Lung (tissue), 11 donors: ENCODE measurements at regions not wholly inside any gene's neighbourhood (a gene's known extent, or its start where the extent isn't known, plus 50 kb on each side); places are given as distances from the start of the nearest gene placed in this dataset.

Experiments
- ATAC-seq: fragments of 200-7000 bp; cut with Tn5 transposase; one replicate; pipeline ENCODE4 v1.9.1; 2020; ENCODE audit warnings: moderate number of reproducible peaks; ENCODE audit not compliant: insufficient read depth, low FRiP score
- DNase-seq, 3 donors: peaks; one replicate each; pipeline ENCODE4 v3.0.0-alpha.2; 2013 to 2017
- H3K27ac ChIP-seq, 2 donors: one replicate each; pipeline ENCODE4 v1.5.1; 2013; ENCODE audit warnings: mild to moderate bottlenecking in 2 of 2, moderate library complexity in 2 of 2, control low read depth in 1 of 2, inconsistent platforms in 1 of 2, low read depth in 1 of 2, low read length in 1 of 2
- H3K27me3 ChIP-seq, 3 donors: one replicate each; pipeline ENCODE4 v1.5.1; 2013; ENCODE audit warnings: low read length in 2 of 3; ENCODE audit not compliant: control insufficient read depth in 3 of 3, insufficient read depth in 3 of 3
- H3K36me3 ChIP-seq, 4 donors: one replicate each; pipeline ENCODE4 v1.5.1; 2013; ENCODE audit warnings: low read length in 4 of 4, mild to moderate bottlenecking in 1 of 4, moderate library complexity in 1 of 4; ENCODE audit not compliant: control insufficient read depth in 4 of 4, insufficient read depth in 4 of 4
- H3K4me1 ChIP-seq, 5 donors: one replicate each; pipeline ENCODE4 v1.5.1; 2013; ENCODE audit warnings: low read length in 5 of 5, mild to moderate bottlenecking in 2 of 5, moderate library complexity in 1 of 5; ENCODE audit not compliant: control insufficient read depth in 5 of 5, insufficient read depth in 5 of 5
- H3K4me3 ChIP-seq: one replicate; pipeline ENCODE4 v1.5.1; 2013; ENCODE audit warnings: mild to moderate bottlenecking, control low read depth, moderate library complexity
- H3K9ac ChIP-seq, 2 donors: one replicate each; pipeline ENCODE4 v1.5.1; 2013; ENCODE audit warnings: low read length in 2 of 2, control low read depth in 1 of 2; ENCODE audit not compliant: insufficient read depth in 1 of 2
- H3K9me3 ChIP-seq, 4 donors: one replicate each; pipeline ENCODE4 v1.5.1; 2013; ENCODE audit warnings: low read length in 3 of 4, mild to moderate bottlenecking in 1 of 4, moderate library complexity in 1 of 4; ENCODE audit not compliant: control insufficient read depth in 4 of 4, insufficient read depth in 3 of 4
- CTCF ChIP-seq: IDR thresholded peaks from 2 replicates; pipeline ENCODE4 v1.5.1; 2012; ENCODE audit warnings: mild to moderate bottlenecking; ENCODE audit errors: control extremely low read depth, extremely low read depth
- WGBS, 2 donors: extraction: QIAGEN DNeasy Blood & Tissue Kit; methylation state at CpG; one replicate each; pipeline ENCODE4 v1.1.7; 2013; 5-methylcytosine and 5-hydroxymethylcytosine counted together
- donor health status: control.
- donor health status: control.
- donor health status: Bipolar disorder and iron deficiency.
- donor health status: healthy.
- donor health status: DM: yes; HTN: yes; CAD: no.

- no peak for DNase-seq
- Histone ChIP-seq H3K9me3 (no peaks in the 10 kb centered on the region), H3K9ac (no peak overlapping the region), H3K27me3 (no peaks in the 10 kb centered on the region), H3K36me3 (no peaks in the 10 kb centered on the region), H3K4me1 (no peaks in the 10 kb centered on the region), H3K27ac (no peak overlapping the region), H3K4me3 (no peak overlapping the region)
- WGBS, 2 donors, result 89 to 90% methylated on average over 7 of the region's 7 CpGs
- ATAC-seq, result no peak
- TF ChIP-seq CTCF, result no peak
These were observed 259.9 kb downstream of the EIPR1 start for GRCh38 chr2:3117650-3118216.

- no peaks in the 10 kb centered on the region for H3K27me3 ChIP-seq
- no peak for TF ChIP-seq CTCF
- H3K9me3 ChIP-seq, result no peaks in the 10 kb centered on the region
- no peak for ATAC-seq
- H3K4me3 ChIP-seq, result no peak overlapping the region
- H3K9ac ChIP-seq, result no peak overlapping the region
- WGBS, 2 donors, result 87 to 90% methylated on average over 14 of the region's 14 CpGs
- H3K36me3 ChIP-seq, result no peaks in the 10 kb centered on the region
- no peak overlapping the region for H3K27ac ChIP-seq
- no peak for DNase-seq
- H3K4me1 ChIP-seq, result no peaks in the 10 kb centered on the region
These were observed 261.2 kb downstream of the EIPR1 start for GRCh38 chr2:3116371-3116770.

GRCh38 chr2:3115301-3116042 lies 262.1 kb downstream of the EIPR1 start:
- Histone ChIP-seq H3K4me1 (no peaks in the 10 kb centered on the region), H3K27ac (no peak overlapping the region), H3K36me3 (no peaks in the 10 kb centered on the region), H3K9me3 (peaks cover 0 to 1% (median 0%) of the 10 kb centered on the region in 4 donors), H3K9ac (no peak overlapping the region), H3K4me3 (no peak overlapping the region), H3K27me3 (no peaks in the 10 kb centered on the region)
- no peak for TF ChIP-seq CTCF
- 88 to 90% methylated on average over 13 of the region's 13 CpGs for WGBS, 2 donors
- DNase-seq (no peak), ATAC-seq (no peak)
